Tibial nerve (tissue), 4 donors: ENCODE measurements at regions not wholly inside any gene's neighbourhood (a gene's known extent, or its start where the extent isn't known, plus 50 kb on each side); places are given as distances from the start of the nearest gene placed in this dataset.

Experiments used
- DNase-seq, 2 donors: peaks; one replicate each; pipeline ENCODE4 v3.0.0-alpha.2; 2019; ENCODE audit warnings: low spot score in 2 of 2
- H3K27ac ChIP-seq, 4 donors: fragments of 200-600 bp; sonication (generic) in 3 of 4; one replicate each; pipeline ENCODE4 v1.5.1; 2017 to 2019; ENCODE audit warnings: mild to moderate bottlenecking in 1 of 4
- H3K27me3 ChIP-seq, 2 donors: fragments of 200-600 bp; sonication (generic) in 1 of 2; one replicate each; pipeline versions ENCODE4 v1.5.1 to v1.6.0; 2017 to 2019
- H3K36me3 ChIP-seq, 3 donors: fragments of 200-600 bp; sonication (generic); one replicate each; pipeline ENCODE4 v1.5.1; 2018 to 2019
- H3K4me1 ChIP-seq, 4 donors: fragments of 200-600 bp; sonication (generic) in 3 of 4; one replicate each; pipeline ENCODE4 v1.5.1; 2017 to 2019
- H3K4me3 ChIP-seq, 4 donors: fragments of 200-600 bp; sonication (generic) in 3 of 4; one replicate each; pipeline ENCODE4 v1.5.1; 2017 to 2019; ENCODE audit warnings: mild to moderate bottlenecking in 1 of 4, moderate library complexity in 1 of 4
- H3K9me3 ChIP-seq, 4 donors: fragments of 200-600 bp; sonication (generic) in 3 of 4; one replicate each; pipeline ENCODE4 v1.5.1; 2017 to 2019
- CTCF ChIP-seq, 5 experiments: fragments of 200-600 bp in 3 of 5; fragments of 450-650 bp in 2 of 5; sonication (generic) in 3 of 5; IDR thresholded peaks; one replicate each; pipeline ENCODE4 v1.5.1; 2016 to 2019; ENCODE audit warnings: antibody characterized with exemption in 5 of 5, mild to moderate bottlenecking in 3 of 5, moderate library complexity in 2 of 5
- EP300 ChIP-seq, 2 donors: sonication (generic); formaldehyde crosslinking; IDR thresholded peaks; one replicate each; pipeline ENCODE4 v1.6.1; 2017; ENCODE audit warnings: antibody characterized with exemption in 2 of 2, mild to moderate bottlenecking in 1 of 2
- POLR2A ChIP-seq, 2 donors: fragments of 450-650 bp; IDR thresholded peaks; one replicate each; pipeline ENCODE4 v1.6.1; 2017; ENCODE audit warnings: antibody characterized with exemption in 2 of 2, mild to moderate bottlenecking in 2 of 2, moderate library complexity in 2 of 2
- whole genome bisulfite sequencing, 2 donors: methylation state at CpG; one replicate each; pipeline ENCODE4 v1.1.5; 2018; 5-methylcytosine and 5-hydroxymethylcytosine counted together

DNA sequence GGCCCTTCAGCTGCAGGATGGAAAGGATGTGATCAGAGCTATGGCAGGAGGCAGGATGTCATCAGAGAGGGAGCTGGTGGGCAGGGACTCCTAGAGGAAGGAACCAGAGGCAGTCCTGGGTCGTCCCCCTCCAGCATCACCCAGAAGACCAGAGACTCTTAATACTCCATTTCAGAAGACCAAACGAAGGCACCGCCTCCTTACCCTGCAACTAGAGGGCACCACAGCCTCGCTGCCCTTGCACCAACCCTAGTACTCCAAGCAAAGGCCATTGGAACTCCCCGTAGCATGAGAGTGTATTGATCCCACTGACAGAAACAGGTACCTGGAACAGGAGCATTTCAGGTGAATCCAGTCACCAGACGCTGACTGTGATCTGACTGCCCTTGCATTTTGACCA is 598.1 kb downstream of the NPHP4 start:
- no peak for DNase-seq
- 77 to 86% methylated on average over 6 of the region's 6 CpGs for WGBS, 2 donors
- Histone ChIP-seq H3K36me3 (no peaks in the 10 kb centered on the region), H3K4me3 (no peak overlapping the region), H3K4me1 (no peaks in the 10 kb centered on the region), H3K9me3 (peaks cover 0 to 6% (median 0%) of the 10 kb centered on the region in 4 donors), H3K27me3 (peaks cover 0 to 3% of the 10 kb centered on the region in 2 donors), H3K27ac (no peak overlapping the region)
- TF ChIP-seq POLR2A (IDR thresholded peaks at IDR 0.05) (no peak), EP300 (IDR thresholded peaks at IDR 0.05) (no peak), CTCF (IDR thresholded peaks at IDR 0.05) (no peak)

- TF ChIP-seq EP300 (IDR thresholded peaks at IDR 0.05) (no peak), CTCF (IDR thresholded peaks at IDR 0.05) (no peak), POLR2A (IDR thresholded peaks at IDR 0.05) (no peak)
- Histone ChIP-seq H3K4me3 (no peak overlapping the region), H3K27ac (no peak overlapping the region), H3K36me3 (no peaks in the 10 kb centered on the region), H3K27me3 (peaks cover 0 to 3% of the 10 kb centered on the region in 2 donors), H3K9me3 (peaks cover 0 to 6% (median 0%) of the 10 kb centered on the region in 4 donors), H3K4me1 (no peaks in the 10 kb centered on the region)
- no peak for DNase-seq
- 58 to 64% methylated on average over 7 of the region's 7 CpGs for WGBS, 2 donors
Observed at GRCh38 chr1:5393603-5394002, 598.6 kb downstream of the NPHP4 start.

DNA sequence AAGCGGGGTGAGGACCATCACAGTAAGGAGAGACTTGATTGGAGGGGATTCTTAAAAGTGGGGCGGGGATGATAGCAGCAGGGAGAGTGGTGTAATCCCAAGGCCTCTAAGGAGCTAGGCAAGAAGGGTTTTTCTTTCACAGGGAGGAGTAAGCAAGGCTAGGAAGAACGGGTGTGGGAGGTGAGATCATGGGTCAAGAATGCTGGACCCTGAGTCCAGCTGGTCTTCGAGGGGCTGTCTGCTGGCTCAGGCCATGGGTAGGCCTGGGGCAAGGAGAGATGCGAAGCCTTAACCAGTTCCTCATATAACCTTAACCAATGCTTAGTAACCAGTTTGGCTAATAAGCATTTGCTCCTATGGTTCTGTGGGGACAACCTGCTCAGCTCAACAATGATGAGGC is 599.1 kb downstream of the NPHP4 start:
- TF ChIP-seq POLR2A (IDR thresholded peaks at IDR 0.05) (no peak), EP300 (IDR thresholded peaks at IDR 0.05) (no peak), CTCF (IDR thresholded peaks at IDR 0.05) (no peak)
- Histone ChIP-seq H3K4me3 (no peak overlapping the region), H3K27ac (no peak overlapping the region), H3K9me3 (peaks cover 0 to 6% (median 0%) of the 10 kb centered on the region in 4 donors), H3K4me1 (no peaks in the 10 kb centered on the region), H3K27me3 (peaks cover 0 to 3% of the 10 kb centered on the region in 2 donors), H3K36me3 (no peaks in the 10 kb centered on the region)
- no peak for DNase-seq
- WGBS, 2 donors: 55 to 58% methylated on average over 5 of the region's 5 CpGs

GRCh38 chr1:5391725-5392124 is 600.5 kb downstream of the NPHP4 start:
- no peak overlapping the region for H3K27ac ChIP-seq
- H3K27me3 ChIP-seq: peaks cover 0 to 3% of the 10 kb centered on the region in 2 donors
- DNase-seq: no peak
- 89 to 93% methylated on average over 12 of the region's 12 CpGs for WGBS, 2 donors
- TF ChIP-seq CTCF (IDR thresholded peaks at IDR 0.05) (no peak), POLR2A (IDR thresholded peaks at IDR 0.05) (no peak), EP300 (IDR thresholded peaks at IDR 0.05) (no peak)
- H3K4me1 ChIP-seq: no peaks in the 10 kb centered on the region
- H3K9me3 ChIP-seq: peaks cover 0 to 6% (median 0%) of the 10 kb centered on the region in 4 donors
- H3K36me3 ChIP-seq: no peaks in the 10 kb centered on the region
- H3K4me3 ChIP-seq: no peak overlapping the region

GRCh38 chr1:5390504-5390903 is 601.7 kb downstream of the NPHP4 start:
- TF ChIP-seq POLR2A (IDR thresholded peaks at IDR 0.05): no peak
- TF ChIP-seq EP300 (IDR thresholded peaks at IDR 0.05): no peak
- no peak for TF ChIP-seq CTCF (IDR thresholded peaks at IDR 0.05)
- H3K27ac ChIP-seq: no peak overlapping the region
- H3K36me3 ChIP-seq: no peaks in the 10 kb centered on the region
- no peaks in the 10 kb centered on the region for H3K9me3 ChIP-seq
- no peak overlapping the region for H3K4me3 ChIP-seq
- H3K27me3 ChIP-seq: peaks cover 0 to 3% of the 10 kb centered on the region in 2 donors
- H3K4me1 ChIP-seq: no peaks in the 10 kb centered on the region
- no peak for DNase-seq
- WGBS, 2 donors: 64 to 77% methylated on average over 7 of the region's 7 CpGs
